HT1080 (cell line): ENCODE measurements at regions not wholly inside any gene's neighbourhood (a gene's known extent, or its start where the extent isn't known, plus 50 kb on each side); places are given as distances from the start of the nearest gene placed in this dataset.
A peak's percentile ranks its signal among the peaks of the same experiment; 100 is the strongest.

Source experiments
- DNase-seq: peaks from one replicate; pipeline ENCODE4 v3.0.0-alpha.2; 2015; ENCODE audit warnings: low read depth

GRCh38 chr3:5304789-5305683 is 117.5 kb downstream of the EDEM1 start:
- DNase-seq: peak; percentile 44

- no peak for DNase-seq
These were observed 118.1 kb downstream of the EDEM1 start for GRCh38 chr3:5305684-5305989.

GRCh38 chr3:5309171-5309570 is 121.7 kb downstream of the EDEM1 start:
- DNase-seq: no peak

GRCh38 chr3:5309602-5310001 is 122.1 kb downstream of the EDEM1 start:
- DNase-seq: no peak

GRCh38 chr3:5310509-5310908 is 123.0 kb downstream of the EDEM1 start:
- DNase-seq: no peak

GRCh38 chr3:5312290-5312689 is 124.8 kb downstream of the EDEM1 start:
- peak; percentile 15 for DNase-seq

- DNase-seq: peak; percentile 50
These were observed 127.4 kb downstream of the EDEM1 start for GRCh38 chr3:5314897-5315296.

- DNase-seq: peak; percentile 21
These were observed 130.1 kb downstream of the EDEM1 start for GRCh38 chr3:5317557-5317956.

GRCh38 chr3:5319454-5319853 is 131.9 kb downstream of the EDEM1 start:
- no peak for DNase-seq

GRCh38 chr3:5321666-5322340 is 134.3 kb downstream of the EDEM1 start:
- no peak for DNase-seq

GRCh38 chr3:5324780-5325179 is 137.3 kb downstream of the EDEM1 start:
- no peak for DNase-seq

GRCh38 chr3:5330152-5330810 is 142.8 kb downstream of the EDEM1 start:
- peak; percentile 94 for DNase-seq

GRCh38 chr3:5331567-5332269 is 144.2 kb downstream of the EDEM1 start:
- no peak for DNase-seq

GRCh38 chr3:5332270-5332956 is 144.9 kb downstream of the EDEM1 start:
- no peak for DNase-seq

- no peak for DNase-seq
These were observed 152.5 kb downstream of the EDEM1 start for GRCh38 chr3:5339967-5340535.

GRCh38 chr3:5341610-5342009 is 154.1 kb downstream of the EDEM1 start:
- no peak for DNase-seq

- DNase-seq: no peak
These were observed 156.0 kb downstream of the EDEM1 start for GRCh38 chr3:5343459-5343858.

GRCh38 chr3:5344707-5345106 is 157.2 kb downstream of the EDEM1 start:
- no peak for DNase-seq

- no peak for DNase-seq
These were observed 160.0 kb downstream of the EDEM1 start for GRCh38 chr3:5347486-5347885.

GRCh38 chr3:5348229-5348902 is 160.9 kb downstream of the EDEM1 start:
- DNase-seq: peak; percentile 34
